ENCODE measurements at regions not wholly inside any gene's neighbourhood (a gene's known extent, or its start where the extent isn't known, plus 50 kb on each side); places are given as distances from the start of the nearest gene placed in this dataset.

DNA sequence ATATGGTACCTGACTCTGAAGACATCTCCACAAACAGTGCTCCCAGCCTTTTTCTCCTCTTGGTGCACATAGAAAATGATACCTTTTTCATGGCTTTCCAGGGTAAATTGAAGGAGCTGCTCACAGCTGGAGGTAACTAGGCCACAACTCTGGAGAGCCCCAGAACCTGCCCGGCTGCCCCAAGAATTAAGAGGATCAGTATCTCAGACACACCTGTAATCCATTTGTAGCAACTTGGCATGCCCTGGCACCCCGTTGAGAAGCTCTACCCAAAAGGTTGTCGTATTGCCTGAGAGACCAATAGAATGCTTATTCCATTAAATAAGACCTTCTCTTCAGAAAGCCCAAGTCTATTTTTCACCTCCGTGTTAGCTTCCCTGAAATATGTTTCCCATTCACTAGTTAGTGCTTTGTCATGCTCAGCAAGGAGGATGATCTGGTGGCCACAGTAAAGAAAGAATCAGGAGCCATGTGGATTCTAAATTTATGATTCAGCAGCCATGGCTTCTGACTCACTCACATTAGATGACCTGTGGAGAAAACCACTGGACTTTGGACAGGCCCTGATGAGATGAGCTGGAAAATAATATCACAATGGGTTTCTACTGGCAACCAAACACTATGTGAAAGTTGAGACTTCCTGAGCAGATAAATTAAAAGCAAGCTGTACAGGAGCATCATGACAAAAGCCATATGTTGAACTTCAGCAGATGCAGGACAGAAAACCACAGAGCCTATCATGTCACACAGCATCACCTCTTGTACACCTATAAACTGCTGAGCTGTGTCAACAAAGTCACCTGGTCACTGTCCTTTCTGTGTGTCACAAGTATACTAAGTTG, 253.3 kb upstream of the OSR1 start:
- no peak for TF ChIP-seq EZH2phosphoT487 (IDR thresholded peaks at IDR 0.05; ENCODE audit: borderline replicate concordance, low read length)
- TF ChIP-seq, protein P1, sequence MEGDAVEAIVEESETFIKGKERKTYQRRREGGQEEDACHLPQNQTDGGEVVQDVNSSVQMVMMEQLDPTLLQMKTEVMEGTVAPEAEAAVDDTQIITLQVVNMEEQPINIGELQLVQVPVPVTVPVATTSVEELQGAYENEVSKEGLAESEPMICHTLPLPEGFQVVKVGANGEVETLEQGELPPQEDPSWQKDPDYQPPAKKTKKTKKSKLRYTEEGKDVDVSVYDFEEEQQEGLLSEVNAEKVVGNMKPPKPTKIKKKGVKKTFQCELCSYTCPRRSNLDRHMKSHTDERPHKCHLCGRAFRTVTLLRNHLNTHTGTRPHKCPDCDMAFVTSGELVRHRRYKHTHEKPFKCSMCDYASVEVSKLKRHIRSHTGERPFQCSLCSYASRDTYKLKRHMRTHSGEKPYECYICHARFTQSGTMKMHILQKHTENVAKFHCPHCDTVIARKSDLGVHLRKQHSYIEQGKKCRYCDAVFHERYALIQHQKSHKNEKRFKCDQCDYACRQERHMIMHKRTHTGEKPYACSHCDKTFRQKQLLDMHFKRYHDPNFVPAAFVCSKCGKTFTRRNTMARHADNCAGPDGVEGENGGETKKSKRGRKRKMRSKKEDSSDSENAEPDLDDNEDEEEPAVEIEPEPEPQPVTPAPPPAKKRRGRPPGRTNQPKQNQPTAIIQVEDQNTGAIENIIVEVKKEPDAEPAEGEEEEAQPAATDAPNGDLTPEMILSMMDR (IDR thresholded peaks at IDR 0.05; ENCODE audit: low read depth, low read length, poor library complexity, severe bottlenecking) = no peak

All from DOHH2 (cell line).